OCI-LY3 (cell line): ENCODE measurements at regions not wholly inside any gene's neighbourhood (a gene's known extent, or its start where the extent isn't known, plus 50 kb on each side); places are given as distances from the start of the nearest gene placed in this dataset.
A peak's percentile ranks its signal among the peaks of the same experiment; 100 is the strongest.

Experiments
- H2AFZ ChIP-seq: fragments of 200-600, 300-600 bp; shearing (Covaris generic); 2 replicates; pipeline ENCODE4 v1.6.0; 2014; ENCODE audit warnings: antibody characterized with exemption, low read depth, low read length
- H3K27ac ChIP-seq: fragments of 200-600, 300-600 bp; sonication (generic); 2 replicates; pipeline ENCODE4 v1.5.1; 2014; ENCODE audit warnings: mild to moderate bottlenecking, low read length, moderate library complexity, mixed read lengths
- H3K27me3 ChIP-seq: fragments of 200-600, 300-600 bp; sonication (generic); 2 replicates; pipeline ENCODE4 v1.6.1; 2014; ENCODE audit warnings: low read depth, low read length, mixed read lengths
- H3K36me3 ChIP-seq: fragments of 200-600, 300-600 bp; sonication (generic); replicated peaks from 2 replicates; pipeline ENCODE3; 2014; ENCODE audit warnings: low read depth, low read length, mixed read lengths
- H3K4me1 ChIP-seq: fragments of 300-600, 200-600 bp; sonication (generic); 2 replicates; pipeline ENCODE4 v1.6.1; 2014; ENCODE audit warnings: low read length, mixed read lengths
- H3K4me2 ChIP-seq: fragments of 200-600, 300-600 bp; sonication (generic); 2 replicates; pipeline ENCODE4 v1.6.1; 2014; ENCODE audit warnings: low read length, mixed read lengths
- H3K4me3 ChIP-seq: fragments of 300-600, 200-600 bp; sonication (generic); 2 replicates; pipeline ENCODE4 v1.5.1; 2014; ENCODE audit warnings: antibody characterized with exemption, mild to moderate bottlenecking, low read length, moderate library complexity
- H3K79me2 ChIP-seq: fragments of 300-600, 200-600 bp; shearing (Covaris generic); 2 replicates; pipeline ENCODE4 v1.6.1; 2014; ENCODE audit warnings: mild to moderate bottlenecking, low read length, mixed read lengths
- H3K9ac ChIP-seq: fragments of 300-600, 200-600 bp; shearing (Covaris generic); 2 replicates; pipeline ENCODE4 v1.6.0; 2014; ENCODE audit warnings: mild to moderate bottlenecking, low read length, moderate library complexity
- H3K9me3 ChIP-seq: fragments of 200-600, 300-600 bp; shearing (Covaris generic); 2 replicates; pipeline ENCODE4 v1.6.1; 2014; ENCODE audit warnings: low read length, mixed read lengths; ENCODE audit not compliant: insufficient read depth
- H4K20me1 ChIP-seq: fragments of 200-600, 300-600 bp; sonication (generic); 2 replicates; pipeline ENCODE4 v1.6.1; 2016; ENCODE audit warnings: low read length, mixed read lengths; ENCODE audit not compliant: insufficient read depth
- CTCF ChIP-seq: fragments of 200-600, 300-600 bp; sonication (generic); IDR thresholded peaks from 2 replicates; pipeline ENCODE4 v1.5.1; 2014; ENCODE audit warnings: antibody characterized with exemption, low read length, low read depth
- EZH2phosphoT487 ChIP-seq: fragments of 200-600 bp; shearing (Covaris generic); IDR thresholded peaks from 2 replicates; pipeline ENCODE4 v1.6.1; 2018; ENCODE audit warnings: antibody characterized with exemption, mixed run types, low read depth

- no peak overlapping the region for H3K9ac ChIP-seq
- no peaks in the 10 kb centered on the region for H3K36me3 ChIP-seq
- no peaks in the 10 kb centered on the region for H3K27me3 ChIP-seq
- no peaks in the 10 kb centered on the region for H3K79me2 ChIP-seq
- TF ChIP-seq CTCF = no peak
- H3K4me2 ChIP-seq = no peak overlapping the region
- no peak overlapping the region for H3K4me3 ChIP-seq
- H3K4me1 ChIP-seq = peaks cover 55% of the 10 kb centered on the region
- no peak overlapping the region for H3K27ac ChIP-seq
- no peak overlapping the region for H2AFZ ChIP-seq
- H4K20me1 ChIP-seq = no peaks in the 10 kb centered on the region
- H3K9me3 ChIP-seq = no peaks in the 10 kb centered on the region
These were observed 254.4 kb downstream of the DLEU7 start for GRCh38 chr13:50589139-50589538.

GRCh38 chr13:50589651-50590054 lies 253.8 kb downstream of the DLEU7 start:
- peaks cover 56% of the 10 kb centered on the region for H3K4me1 ChIP-seq

GRCh38 chr13:50592412-50593155 lies 250.9 kb downstream of the DLEU7 start:
- TF ChIP-seq CTCF (no peak), EZH2phosphoT487 (no peak)
- Histone ChIP-seq H3K36me3 (no peaks in the 10 kb centered on the region), H3K27me3 (no peaks in the 10 kb centered on the region), H3K9me3 (no peaks in the 10 kb centered on the region), H3K27ac (no peak overlapping the region), H3K4me2 (peak overlapping the region; percentile 78; the same call in 1 of the 2 replicates), H4K20me1 (no peaks in the 10 kb centered on the region), H3K9ac (no peak overlapping the region), H2AFZ (no peak overlapping the region), H3K4me1 (peaks cover 77% of the 10 kb centered on the region), H3K79me2 (no peaks in the 10 kb centered on the region), H3K4me3 (no peak overlapping the region)

More at GRCh38 chr13:50589651-50590054, 253.8 kb downstream of the DLEU7 start:
- Histone ChIP-seq H3K9ac (no peak overlapping the region), H3K4me2 (no peak overlapping the region), H3K4me3 (no peak overlapping the region), H3K9me3 (no peaks in the 10 kb centered on the region), H3K79me2 (no peaks in the 10 kb centered on the region), H2AFZ (no peak overlapping the region), H3K36me3 (no peaks in the 10 kb centered on the region), H3K27me3 (no peaks in the 10 kb centered on the region), H3K27ac (no peak overlapping the region), H4K20me1 (no peaks in the 10 kb centered on the region)
- TF ChIP-seq CTCF = no peak
- no peak for TF ChIP-seq EZH2phosphoT487

GRCh38 chr13:50593207-50593606 lies 250.3 kb downstream of the DLEU7 start:
- Histone ChIP-seq H4K20me1 (no peaks in the 10 kb centered on the region), H3K36me3 (no peaks in the 10 kb centered on the region), H2AFZ (no peak overlapping the region), H3K79me2 (no peaks in the 10 kb centered on the region), H3K9me3 (no peaks in the 10 kb centered on the region), H3K27me3 (no peaks in the 10 kb centered on the region), H3K27ac (peak overlapping the region; percentile 96), H3K4me1 (peaks cover 81% of the 10 kb centered on the region), H3K4me3 (no peak overlapping the region), H3K9ac (peak overlapping the region; percentile 63), H3K4me2 (peak overlapping the region; percentile 78)
- TF ChIP-seq EZH2phosphoT487 = no peak
- no peak for TF ChIP-seq CTCF
